Retinal pigment epithelial cell (primary cell): ENCODE measurements at regions not wholly inside any gene's neighbourhood (a gene's known extent, or its start where the extent isn't known, plus 50 kb on each side); places are given as distances from the start of the nearest gene placed in this dataset.

ENCODE experiments used
- DNase-seq: peaks from one replicate; pipeline ENCODE4 v3.0.0-alpha.2; 2010; ENCODE audit warnings: low read depth
- H3K4me3 ChIP-seq: 2 replicates; pipeline ENCODE4 v1.5.1; 2011; ENCODE audit warnings: mild to moderate bottlenecking, low read length, control low read depth, moderate library complexity
- TF ChIP-seq, protein P1 (sequence below): conservative IDR thresholded peaks from 2 replicates; pipeline ENCODE4 v1.5.1; 2011; ENCODE audit warnings: low read depth, low read length, control low read depth, inconsistent platforms

- TF ChIP-seq, protein P1, sequence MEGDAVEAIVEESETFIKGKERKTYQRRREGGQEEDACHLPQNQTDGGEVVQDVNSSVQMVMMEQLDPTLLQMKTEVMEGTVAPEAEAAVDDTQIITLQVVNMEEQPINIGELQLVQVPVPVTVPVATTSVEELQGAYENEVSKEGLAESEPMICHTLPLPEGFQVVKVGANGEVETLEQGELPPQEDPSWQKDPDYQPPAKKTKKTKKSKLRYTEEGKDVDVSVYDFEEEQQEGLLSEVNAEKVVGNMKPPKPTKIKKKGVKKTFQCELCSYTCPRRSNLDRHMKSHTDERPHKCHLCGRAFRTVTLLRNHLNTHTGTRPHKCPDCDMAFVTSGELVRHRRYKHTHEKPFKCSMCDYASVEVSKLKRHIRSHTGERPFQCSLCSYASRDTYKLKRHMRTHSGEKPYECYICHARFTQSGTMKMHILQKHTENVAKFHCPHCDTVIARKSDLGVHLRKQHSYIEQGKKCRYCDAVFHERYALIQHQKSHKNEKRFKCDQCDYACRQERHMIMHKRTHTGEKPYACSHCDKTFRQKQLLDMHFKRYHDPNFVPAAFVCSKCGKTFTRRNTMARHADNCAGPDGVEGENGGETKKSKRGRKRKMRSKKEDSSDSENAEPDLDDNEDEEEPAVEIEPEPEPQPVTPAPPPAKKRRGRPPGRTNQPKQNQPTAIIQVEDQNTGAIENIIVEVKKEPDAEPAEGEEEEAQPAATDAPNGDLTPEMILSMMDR = no peak
- H3K4me3 ChIP-seq = no peak overlapping the region
- no peak for DNase-seq
These were observed 146.6 kb upstream of the ITGA6 start for GRCh38 chr2:172280571-172281361.

DNA sequence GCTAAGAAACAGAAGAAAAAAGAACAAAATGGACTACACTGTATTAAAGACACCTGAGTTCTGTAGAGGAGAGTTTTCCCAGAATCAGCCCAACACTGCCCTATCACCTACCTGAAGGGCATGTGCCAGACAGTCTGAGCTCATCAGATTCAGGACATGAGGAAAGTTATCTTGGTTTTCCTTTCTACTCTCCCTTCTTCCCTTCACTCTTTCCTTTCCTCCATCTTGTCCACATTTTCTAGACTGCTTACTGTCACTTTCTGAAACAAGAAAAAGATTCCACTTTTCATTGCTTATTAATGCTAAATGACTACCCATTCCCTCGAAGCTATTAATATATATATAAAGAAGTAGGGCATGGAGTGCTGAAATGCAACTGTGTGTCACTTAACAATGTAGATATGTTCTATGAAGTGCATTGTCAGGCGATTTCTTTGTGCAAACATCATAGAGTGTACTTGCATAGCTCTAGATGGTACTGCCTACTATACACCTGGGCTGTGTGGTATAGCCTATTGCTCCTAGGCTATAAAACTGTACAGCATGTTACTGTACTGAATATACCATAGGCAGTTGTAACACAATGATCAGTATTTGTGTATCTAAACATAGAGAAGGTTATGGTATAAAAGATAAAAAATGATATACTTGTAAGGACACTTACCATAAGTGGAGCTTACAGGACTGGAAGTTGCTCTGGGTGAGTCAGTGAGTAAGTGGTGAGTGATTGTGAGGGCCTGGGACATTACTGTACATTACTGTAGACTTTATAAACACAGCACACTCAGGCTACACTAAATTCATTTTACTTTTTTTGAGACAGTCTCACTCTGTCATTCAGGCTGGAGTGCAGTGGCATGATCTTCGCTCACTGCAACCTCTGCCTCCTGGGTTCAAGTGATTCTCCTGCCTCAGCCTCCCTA, 145.5 kb upstream of the ITGA6 start:
- no peak overlapping the region for H3K4me3 ChIP-seq
- TF ChIP-seq, protein P1 = no peak
- no peak for DNase-seq

DNA sequence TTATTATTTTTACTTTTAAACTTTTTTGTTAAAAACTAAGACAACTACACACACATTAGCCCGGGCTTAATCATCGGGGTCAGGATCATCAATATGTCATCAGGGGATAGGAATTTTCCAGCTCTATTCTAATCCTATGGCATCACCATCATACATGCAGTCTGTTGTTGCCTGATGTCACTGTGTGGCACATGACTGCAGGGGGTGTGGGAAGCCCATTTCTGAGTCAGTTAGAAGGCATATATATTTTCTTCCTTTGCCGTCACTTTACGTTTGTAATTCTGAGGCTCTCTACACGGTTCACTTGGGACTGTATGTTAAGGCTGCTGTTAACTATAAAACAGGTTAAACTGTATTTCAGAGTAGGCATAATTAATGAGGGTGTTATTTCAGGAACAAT, 144.4 kb upstream of the ITGA6 start:
- no peak overlapping the region for H3K4me3 ChIP-seq
- peak; percentile 80 for DNase-seq
- TF ChIP-seq, protein P1 = no peak

- TF ChIP-seq, protein P1 = no peak
- no peak overlapping the region for H3K4me3 ChIP-seq
- DNase-seq = no peak
These were observed 143.9 kb upstream of the ITGA6 start for GRCh38 chr2:172283476-172283875.

DNA sequence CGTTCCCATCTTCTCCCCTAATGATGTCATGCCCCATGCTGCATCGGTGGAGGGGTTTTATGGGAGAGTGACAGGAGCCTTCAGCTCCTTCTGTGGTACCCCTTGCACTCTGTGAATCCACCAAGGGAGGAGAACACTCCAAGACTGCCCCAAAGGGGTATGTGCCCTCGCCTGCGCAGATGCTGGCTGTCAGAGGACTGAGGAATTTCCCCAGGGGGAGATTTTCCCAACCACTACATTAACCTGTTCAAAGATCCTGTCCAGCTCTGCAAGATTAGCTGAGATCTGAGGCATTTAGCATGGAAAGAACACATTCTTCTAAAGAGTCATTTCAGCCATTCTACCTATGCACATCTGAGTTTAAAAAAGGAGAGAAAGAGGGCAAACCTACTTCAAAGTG, 143.2 kb upstream of the ITGA6 start:
- TF ChIP-seq, protein P1 = no peak
- H3K4me3 ChIP-seq = no peak overlapping the region

GRCh38 chr2:172285010-172285621, 142.3 kb upstream of the ITGA6 start:
- TF ChIP-seq, protein P1 = no peak
- H3K4me3 ChIP-seq = no peak overlapping the region
- DNase-seq = no peak

More for the DNA sequence above, 143.2 kb upstream of the ITGA6 start:
- DNase-seq = no peak
